Iris pigment epithelial cell (primary cell): ENCODE measurements at regions not wholly inside any gene's neighbourhood (a gene's known extent, or its start where the extent isn't known, plus 50 kb on each side); places are given as distances from the start of the nearest gene placed in this dataset.
"Not testable (repeated sequence)": the region's sequence is repeated elsewhere in the genome, so short reads cannot be mapped to it uniquely, and the experiment has no call there.

Experiments
- DNase-seq: peaks from one replicate; pipeline ENCODE4 v3.0.0-alpha.2; 2011; ENCODE audit warnings: low read depth

- peak; percentile 10 for DNase-seq
Observed at GRCh38 chr6:96743496-96743895, 93.8 kb downstream of the GPR63 start.

GRCh38 chr6:96742702-96743101, 94.6 kb downstream of the GPR63 start:
- DNase-seq = no peak

- no peak for DNase-seq
Observed at GRCh38 chr6:96735332-96735731, 101.9 kb downstream of the GPR63 start.

- DNase-seq = no peak
Observed at GRCh38 chr6:96727144-96727543, 110.1 kb downstream of the GPR63 start.

GRCh38 chr6:96725296-96725695, 112.0 kb downstream of the GPR63 start:
- DNase-seq = no peak

- no peak for DNase-seq
Observed at GRCh38 chr6:96724641-96725040, 112.6 kb downstream of the GPR63 start.

GRCh38 chr6:96723362-96723761, 113.9 kb downstream of the GPR63 start:
- DNase-seq = no peak

- DNase-seq = no peak
Observed at GRCh38 chr6:96721227-96721626, 116.0 kb downstream of the GPR63 start.

GRCh38 chr6:96716221-96716620, 121.1 kb downstream of the GPR63 start:
- no peak for DNase-seq

GRCh38 chr6:96715608-96716007, 121.7 kb downstream of the GPR63 start:
- DNase-seq = no peak

GRCh38 chr6:96704713-96705112, 132.6 kb downstream of the GPR63 start:
- no peak for DNase-seq

GRCh38 chr6:96702626-96703025, 134.7 kb downstream of the GPR63 start:
- no peak for DNase-seq

- no peak for DNase-seq
Observed at GRCh38 chr6:96700915-96701314, 136.4 kb downstream of the GPR63 start.

- DNase-seq = not testable (repeated sequence)
Observed at GRCh38 chr6:96694429-96694828, 131.5 kb downstream of the FHL5 start.

GRCh38 chr6:96687121-96687520, 124.2 kb downstream of the FHL5 start:
- no peak for DNase-seq

GRCh38 chr6:96685702-96686101, 122.8 kb downstream of the FHL5 start:
- no peak for DNase-seq

GRCh38 chr6:96683819-96684528, 121.0 kb downstream of the FHL5 start:
- no peak for DNase-seq

- no peak for DNase-seq
Observed at GRCh38 chr6:96682017-96682416, 119.1 kb downstream of the FHL5 start.

GRCh38 chr6:96675597-96675996, 112.7 kb downstream of the FHL5 start:
- no peak for DNase-seq
